ENCODE measurements at regions not wholly inside any gene's neighbourhood (a gene's known extent, or its start where the extent isn't known, plus 50 kb on each side); places are given as distances from the start of the nearest gene placed in this dataset.

DNA sequence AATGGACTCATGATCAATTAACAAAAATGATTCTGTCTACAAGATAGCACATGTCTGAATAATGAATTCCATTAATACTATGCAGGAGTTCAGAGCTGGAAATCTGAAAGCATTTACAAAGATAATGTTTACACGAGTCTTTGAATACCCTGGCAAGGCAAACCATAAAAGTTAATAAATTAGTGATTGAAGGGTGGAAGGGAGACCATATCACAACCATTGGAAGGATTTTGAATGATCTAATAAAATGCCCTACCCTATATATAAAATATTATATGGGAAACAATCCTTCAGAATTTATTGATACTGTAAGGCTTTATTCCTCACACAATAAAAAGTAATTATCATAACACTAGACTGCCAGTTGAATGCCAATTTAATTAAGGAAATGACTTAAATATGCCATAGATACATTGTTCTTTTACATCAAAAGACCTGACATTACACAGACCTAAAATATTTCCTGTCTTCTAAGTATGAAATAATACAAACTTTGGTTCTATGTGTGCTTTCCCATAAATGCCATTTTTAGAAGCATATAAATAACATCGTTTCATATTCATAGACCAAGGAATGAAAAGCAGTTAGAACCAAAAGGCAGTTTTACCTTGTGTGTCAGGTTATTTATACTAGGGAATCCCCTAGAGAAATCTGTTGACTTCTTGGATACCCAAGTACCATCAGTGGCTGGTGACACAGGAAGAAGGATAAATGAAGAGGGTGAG lies 249.2 kb upstream of the MARCKS start:
- no peak for TF ChIP-seq POLR2AphosphoS5 (IDR thresholded peaks at IDR 0.05; ENCODE audit: borderline replicate concordance, low read depth, low read length)
- no peak for TF ChIP-seq EZH2 (IDR thresholded peaks at IDR 0.05)

Measured in SK-N-MC (cell line).